ENCODE measurements at regions not wholly inside any gene's neighbourhood (a gene's known extent, or its start where the extent isn't known, plus 50 kb on each side); places are given as distances from the start of the nearest gene placed in this dataset.
"Not testable (repeated sequence)": the region's sequence is repeated elsewhere in the genome, so short reads cannot be mapped to it uniquely, and the experiment has no call there.

- DNase-seq = no peak
These were observed 207.9 kb upstream of the GADL1 start for GRCh38 chr3:31102196-31102879.

- no peak for DNase-seq
These were observed 208.7 kb upstream of the GADL1 start for GRCh38 chr3:31103181-31103580.

- no peak for DNase-seq
These were observed 209.2 kb upstream of the GADL1 start for GRCh38 chr3:31103623-31104180.

GRCh38 chr3:31105011-31105410, 210.6 kb upstream of the GADL1 start:
- no peak for DNase-seq

- DNase-seq = no peak
These were observed 211.1 kb upstream of the GADL1 start for GRCh38 chr3:31105438-31106077.

- no peak for DNase-seq
These were observed 211.7 kb upstream of the GADL1 start for GRCh38 chr3:31106204-31106603.

- no peak for DNase-seq
These were observed 212.5 kb upstream of the GADL1 start for GRCh38 chr3:31106912-31107311.

- no peak for DNase-seq
These were observed 220.4 kb upstream of the GADL1 start for GRCh38 chr3:31114929-31115283.

GRCh38 chr3:31115531-31115930, 221.1 kb upstream of the GADL1 start:
- DNase-seq = not testable (repeated sequence)

GRCh38 chr3:31116651-31117050, 222.2 kb upstream of the GADL1 start:
- no peak for DNase-seq

GRCh38 chr3:31117854-31118253, 223.4 kb upstream of the GADL1 start:
- no peak for DNase-seq

- no peak for DNase-seq
These were observed 229.9 kb upstream of the GADL1 start for GRCh38 chr3:31124373-31124772.

- DNase-seq = no peak
These were observed 231.1 kb upstream of the GADL1 start for GRCh38 chr3:31125413-31126020.

GRCh38 chr3:31129241-31129640, 234.8 kb upstream of the GADL1 start:
- no peak for DNase-seq

- no peak for DNase-seq
These were observed 237.8 kb upstream of the GADL1 start for GRCh38 chr3:31132132-31132769.

- DNase-seq = no peak
These were observed 239.1 kb upstream of the GADL1 start for GRCh38 chr3:31133541-31133940.

GRCh38 chr3:31135546-31135945, 241.1 kb upstream of the GADL1 start:
- DNase-seq = no peak

- no peak for DNase-seq
These were observed 243.4 kb upstream of the GADL1 start for GRCh38 chr3:31137718-31138465.

- DNase-seq = no peak
These were observed 246.0 kb upstream of the GADL1 start for GRCh38 chr3:31140470-31140869.

GRCh38 chr3:31142139-31142538, 247.7 kb upstream of the GADL1 start:
- no peak for DNase-seq

GRCh38 chr3:31142543-31142942, 248.1 kb upstream of the GADL1 start:
- no peak for DNase-seq

GRCh38 chr3:31145062-31145461, 250.6 kb upstream of the GADL1 start:
- DNase-seq = no peak

- no peak for DNase-seq
These were observed 253.1 kb upstream of the GADL1 start for GRCh38 chr3:31147550-31147949.

Measured in NCI-H774 (cell line).